ENCODE measurements at regions not wholly inside any gene's neighbourhood (a gene's known extent, or its start where the extent isn't known, plus 50 kb on each side); places are given as distances from the start of the nearest gene placed in this dataset.
"Not testable (repeated sequence)": the region's sequence is repeated elsewhere in the genome, so short reads cannot be mapped to it uniquely, and the experiment has no call there.

DNA sequence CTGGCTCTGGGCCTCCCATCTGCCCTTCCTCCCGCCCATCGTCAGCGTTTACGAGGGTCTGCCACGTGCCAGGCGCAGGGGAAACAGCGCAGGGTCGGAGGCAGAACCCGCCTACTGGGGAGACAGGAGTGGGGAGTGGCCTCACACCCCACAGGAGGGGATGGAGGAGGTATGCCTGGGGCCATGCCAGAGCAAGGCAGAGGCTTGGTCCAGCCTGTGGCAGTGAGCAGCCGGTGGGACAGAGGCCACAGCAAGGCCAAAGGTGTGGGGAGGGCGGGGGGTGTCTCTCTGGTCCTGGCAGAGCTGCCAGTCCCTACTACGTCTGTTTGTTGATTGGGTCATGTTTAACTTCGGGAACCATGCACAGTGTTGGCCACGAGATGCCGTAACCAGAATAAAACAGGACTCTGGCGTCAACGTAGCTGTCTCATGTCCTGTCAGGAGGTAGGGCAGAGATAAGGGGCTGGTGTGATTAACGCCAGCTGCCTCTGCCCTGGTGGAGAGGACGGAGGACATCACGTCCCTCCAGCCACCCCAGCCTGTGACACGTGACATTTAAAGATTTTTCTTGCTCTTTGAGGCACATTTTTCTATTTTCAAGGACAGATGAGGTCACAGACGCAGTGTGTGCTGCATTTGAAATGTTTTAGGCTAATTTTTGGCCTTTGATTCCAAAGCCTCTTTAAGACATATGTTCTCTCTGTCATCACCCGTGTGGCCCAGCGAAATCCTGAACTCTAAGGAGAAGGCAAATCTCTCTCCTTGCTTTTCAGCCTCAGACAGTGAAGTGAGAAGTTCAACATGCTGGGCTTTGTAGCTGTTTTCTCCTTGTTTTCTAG lies 193.3 kb downstream of the LAT start:
- not testable (repeated sequence) for DNase-seq

DNA sequence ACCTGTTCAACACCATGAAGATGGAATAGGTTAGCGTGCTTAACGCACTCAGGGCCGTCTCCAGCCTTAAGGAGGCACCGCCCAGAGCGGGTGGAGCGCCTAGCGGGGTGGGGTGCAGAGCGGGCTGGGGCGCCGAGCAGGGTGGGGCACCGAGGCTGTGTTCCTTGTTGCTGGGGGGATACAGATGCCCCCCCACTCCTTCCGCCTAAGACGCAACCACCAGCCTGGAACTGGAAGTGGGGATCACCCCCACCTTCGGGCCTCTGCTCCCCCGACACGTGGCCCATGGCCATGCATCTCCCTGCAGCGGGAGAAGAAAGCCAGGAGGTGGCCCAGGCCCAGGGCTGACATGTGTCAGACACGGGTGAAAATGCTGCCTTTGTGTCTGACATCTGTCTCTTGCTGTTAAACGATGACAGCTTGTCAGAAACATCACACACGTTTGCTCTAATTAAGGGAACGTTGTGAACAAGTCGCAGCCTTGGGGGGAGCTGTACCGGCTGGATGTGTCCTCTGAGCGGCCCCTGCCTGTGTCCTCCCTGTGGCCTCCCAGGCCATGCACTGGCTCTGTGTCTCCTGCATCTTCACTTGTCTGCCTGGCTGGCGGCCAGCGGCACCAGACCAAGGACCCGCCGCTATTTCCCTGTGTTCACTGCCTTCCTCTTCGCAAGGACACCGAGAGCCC lies 192.5 kb downstream of the LAT start:
- DNase-seq, result not testable (repeated sequence)

DNA sequence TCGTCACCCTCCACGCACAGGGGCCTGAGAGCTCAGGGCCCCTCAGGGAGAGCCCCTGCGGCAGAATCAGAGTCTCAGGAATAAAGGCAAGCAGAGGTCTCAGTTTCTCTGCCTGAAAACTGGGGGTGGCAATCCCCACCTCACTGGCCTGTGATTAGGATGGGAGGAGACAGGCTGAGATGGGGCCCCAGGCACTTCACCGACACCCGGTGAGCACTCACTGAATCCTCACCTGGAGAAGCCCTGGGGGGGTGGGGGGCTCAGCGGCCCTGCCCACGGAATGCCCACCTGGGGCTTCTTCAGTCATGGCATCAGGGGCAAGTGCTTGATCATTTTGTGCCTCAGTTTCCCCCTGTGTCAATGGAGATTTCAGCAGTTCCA lies 192.0 kb downstream of the LAT start:
- not testable (repeated sequence) for DNase-seq

DNA sequence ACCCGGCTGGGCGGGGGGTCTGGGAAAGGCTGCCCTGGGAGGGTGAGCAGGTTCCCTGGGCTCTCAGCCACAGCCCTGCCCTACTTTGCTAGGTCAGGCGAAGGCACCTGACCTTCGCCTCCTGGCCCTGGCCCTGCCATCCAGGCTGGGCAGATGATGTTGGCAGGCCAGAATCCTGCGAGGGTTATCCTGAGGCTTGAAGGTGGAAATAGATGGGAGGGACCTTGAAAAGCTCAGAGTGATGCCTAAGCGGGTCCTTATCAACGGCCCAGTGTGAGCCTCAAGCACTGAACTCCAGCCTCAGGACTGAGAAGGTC lies 191.3 kb downstream of the LAT start:
- DNase-seq, result not testable (repeated sequence)

DNA sequence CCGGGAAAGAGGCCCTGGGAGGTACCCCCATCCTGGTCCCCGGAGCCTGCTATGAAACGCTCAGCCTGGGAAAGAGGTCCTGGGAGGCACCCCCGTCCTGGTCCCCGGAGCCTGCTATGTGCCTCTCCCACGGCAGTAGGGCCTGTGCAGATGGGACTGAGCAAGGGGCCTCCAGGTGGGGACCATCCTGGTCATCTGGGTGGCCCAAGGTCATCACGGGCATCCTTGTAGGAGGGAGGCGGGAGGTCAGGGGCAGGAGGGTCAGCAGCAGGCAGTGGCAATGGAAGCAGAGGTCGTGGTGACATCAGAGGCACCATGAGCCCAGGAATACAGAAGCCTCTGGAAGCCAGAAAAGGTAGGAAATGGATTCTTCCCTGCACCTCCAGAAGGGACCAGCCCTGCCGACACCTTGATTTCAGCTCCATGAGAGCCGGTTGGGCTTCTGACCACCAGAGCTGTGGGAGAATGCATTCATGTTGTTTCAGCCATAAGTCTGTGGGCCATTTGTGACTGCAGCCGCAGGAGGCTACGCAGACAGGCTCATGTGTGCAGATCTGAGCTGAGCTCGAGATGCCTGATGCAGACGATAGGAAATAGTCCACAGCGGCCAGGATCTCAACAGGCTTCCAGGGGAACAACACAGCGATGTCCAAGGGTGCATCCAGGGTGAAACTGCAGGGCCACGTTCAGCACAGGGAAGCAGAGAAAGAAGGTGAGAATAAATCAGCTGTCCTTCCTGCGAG lies 190.7 kb downstream of the LAT start:
- DNase-seq, result not testable (repeated sequence)

DNA sequence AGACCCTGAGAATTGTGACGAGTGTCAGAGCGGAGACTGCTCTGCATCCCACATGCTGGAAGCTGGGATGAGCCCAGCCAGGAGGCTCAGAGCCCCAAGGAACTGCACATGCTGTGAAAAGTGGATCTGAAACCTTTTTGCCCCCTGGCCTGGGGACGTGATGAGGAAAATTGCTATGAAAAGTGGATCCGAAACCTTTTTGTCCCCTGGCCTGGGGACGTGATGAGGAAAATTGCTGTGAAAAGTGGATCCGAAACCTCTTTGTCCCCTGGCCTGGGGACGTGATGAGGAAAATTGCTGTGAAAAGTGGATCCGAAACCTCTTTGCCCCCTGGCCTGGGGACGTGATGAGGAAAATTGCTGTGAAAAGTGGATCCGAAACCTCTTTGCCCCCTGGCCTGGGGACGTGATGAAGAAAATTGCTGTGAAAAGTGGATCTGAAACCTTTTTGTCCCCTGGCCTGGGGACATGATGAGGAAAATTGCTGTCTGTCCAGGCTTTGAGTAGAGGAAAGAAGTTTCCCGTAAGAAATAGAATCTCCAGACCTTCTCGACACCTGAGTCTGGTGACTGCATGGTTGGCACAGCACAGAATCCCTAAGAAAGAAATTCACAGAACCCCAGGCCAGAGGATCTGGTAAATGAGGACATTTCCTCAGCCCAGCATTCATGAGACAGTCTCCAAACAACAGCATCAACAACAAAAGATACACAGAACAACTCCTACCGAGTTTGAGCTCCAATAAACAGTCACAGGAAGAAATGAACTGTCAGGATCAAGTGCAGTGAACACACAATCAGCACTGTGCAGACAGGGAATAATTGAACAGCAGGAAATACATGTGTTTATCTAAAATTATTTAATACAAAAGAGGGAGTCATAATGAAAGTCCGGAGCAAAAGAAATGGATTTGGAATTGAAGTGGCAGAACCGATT lies 188.8 kb downstream of the LAT start:
- DNase-seq, result not testable (repeated sequence)

DNA sequence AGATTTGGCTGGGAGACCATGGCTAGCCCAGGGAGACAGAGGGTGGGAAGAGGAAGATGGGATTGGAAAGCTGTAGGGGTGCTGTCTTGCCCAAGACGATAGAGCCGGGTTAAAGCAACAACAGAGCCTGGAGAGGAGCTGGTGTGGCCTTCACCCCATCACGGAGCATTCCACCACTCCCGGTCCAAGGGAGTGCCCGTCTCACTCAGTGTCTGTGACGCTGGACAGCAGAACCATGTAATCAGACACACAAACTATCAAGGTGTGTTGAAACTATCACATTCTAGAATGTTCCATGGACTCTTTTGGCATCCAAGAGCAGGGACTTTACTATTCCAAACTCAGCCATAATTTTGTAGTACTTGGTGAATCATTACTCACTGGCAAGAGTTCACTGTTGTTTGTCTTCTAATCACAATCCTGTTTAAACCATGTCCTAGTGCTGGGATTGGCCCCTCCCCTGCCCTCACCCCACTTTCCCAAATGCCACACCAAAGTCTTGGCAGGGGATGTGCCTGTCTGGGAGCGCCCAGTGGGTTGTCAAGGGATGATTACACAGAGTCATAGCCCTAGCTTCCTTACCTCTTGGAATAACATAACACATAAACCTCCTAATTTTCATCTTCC lies 187.4 kb downstream of the LAT start:
- not testable (repeated sequence) for DNase-seq

DNA sequence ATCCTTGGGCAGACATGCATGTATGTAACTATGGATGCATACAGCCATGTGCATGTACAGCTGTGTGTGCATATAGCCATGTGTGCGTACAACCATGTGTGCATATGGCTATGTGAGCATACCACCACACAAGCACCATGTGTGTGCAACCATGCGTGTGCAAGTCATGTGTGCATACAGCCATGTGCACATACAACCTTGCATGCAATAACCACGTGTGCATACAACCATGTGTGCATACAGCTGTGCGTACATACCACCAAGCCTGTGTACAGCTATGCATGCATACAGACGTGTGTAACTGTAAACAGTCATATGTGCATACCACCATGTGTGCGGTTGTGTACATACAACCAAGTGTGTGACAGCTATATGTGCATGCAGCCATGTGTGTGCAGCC lies 186.4 kb downstream of the LAT start:
- DNase-seq, result not testable (repeated sequence)

DNA sequence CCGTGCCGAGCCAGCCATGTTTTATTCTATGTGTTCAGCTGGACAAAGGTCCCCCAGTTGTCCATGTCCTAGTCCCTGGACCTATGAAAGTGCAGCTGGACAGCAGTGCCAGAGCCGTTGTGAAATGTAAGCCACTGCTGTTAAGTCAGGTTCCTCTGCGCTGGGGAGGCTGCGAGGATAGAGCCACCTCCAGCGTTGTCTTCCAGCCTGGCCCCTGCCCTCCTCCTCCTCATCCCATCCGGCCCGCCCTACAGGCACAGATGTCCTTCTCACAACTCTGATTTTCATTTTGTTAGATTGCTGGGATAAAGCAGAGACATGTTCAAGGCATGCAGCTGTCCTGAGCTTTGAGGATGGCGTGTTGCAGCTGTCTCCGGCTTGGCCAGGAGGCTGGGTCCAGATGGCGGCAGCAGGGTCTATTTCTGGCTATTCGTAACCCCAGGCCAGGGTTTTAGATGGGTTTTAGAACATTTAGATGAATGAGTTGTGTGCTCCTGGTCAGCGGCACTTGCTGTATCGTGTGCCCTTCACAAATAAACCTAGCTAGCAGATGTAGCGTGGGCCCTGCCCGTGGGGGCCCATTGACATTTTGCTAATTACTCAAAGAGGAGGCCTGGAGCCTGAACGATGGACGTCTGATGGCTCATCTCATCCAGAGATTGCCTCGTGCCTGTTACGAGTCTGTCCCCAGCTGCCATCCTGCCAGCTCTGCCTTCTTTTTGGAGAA lies 185.7 kb downstream of the LAT start:
- DNase-seq, result not testable (repeated sequence)

DNA sequence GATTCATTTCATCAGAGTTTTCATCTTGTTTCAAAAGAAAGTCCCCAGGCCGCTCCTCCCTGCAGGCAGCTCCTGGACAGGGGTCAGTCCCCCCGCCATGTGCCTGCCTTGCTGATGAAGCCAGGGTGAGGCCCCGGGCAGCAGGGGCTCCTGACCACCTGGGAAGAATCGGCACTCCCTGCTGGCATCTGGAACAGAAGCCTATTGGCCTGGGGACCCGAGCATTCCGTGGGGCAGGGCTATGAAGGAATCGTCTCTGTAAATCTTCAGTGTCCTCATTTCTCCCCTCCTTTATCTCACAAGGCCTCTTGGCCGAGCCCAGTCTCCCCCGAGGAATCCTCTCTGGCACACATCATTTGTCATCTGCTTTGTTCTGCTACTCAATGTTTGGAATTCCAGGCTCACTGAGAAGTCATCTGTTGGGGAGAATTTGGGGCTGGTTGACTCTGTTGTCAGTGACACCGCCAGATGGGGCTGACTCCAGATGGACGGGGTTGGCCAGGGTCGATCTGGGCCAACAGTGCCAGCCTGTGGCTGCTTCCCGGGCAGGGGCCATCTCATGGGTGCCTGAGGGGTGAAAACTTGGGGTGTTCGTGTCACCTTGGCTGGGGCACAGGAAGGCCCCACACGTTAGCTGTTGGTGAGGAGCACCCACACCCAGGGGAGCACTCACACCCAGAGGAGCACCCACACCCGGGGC lies 184.6 kb downstream of the LAT start:
- DNase-seq, result not testable (repeated sequence)

DNA sequence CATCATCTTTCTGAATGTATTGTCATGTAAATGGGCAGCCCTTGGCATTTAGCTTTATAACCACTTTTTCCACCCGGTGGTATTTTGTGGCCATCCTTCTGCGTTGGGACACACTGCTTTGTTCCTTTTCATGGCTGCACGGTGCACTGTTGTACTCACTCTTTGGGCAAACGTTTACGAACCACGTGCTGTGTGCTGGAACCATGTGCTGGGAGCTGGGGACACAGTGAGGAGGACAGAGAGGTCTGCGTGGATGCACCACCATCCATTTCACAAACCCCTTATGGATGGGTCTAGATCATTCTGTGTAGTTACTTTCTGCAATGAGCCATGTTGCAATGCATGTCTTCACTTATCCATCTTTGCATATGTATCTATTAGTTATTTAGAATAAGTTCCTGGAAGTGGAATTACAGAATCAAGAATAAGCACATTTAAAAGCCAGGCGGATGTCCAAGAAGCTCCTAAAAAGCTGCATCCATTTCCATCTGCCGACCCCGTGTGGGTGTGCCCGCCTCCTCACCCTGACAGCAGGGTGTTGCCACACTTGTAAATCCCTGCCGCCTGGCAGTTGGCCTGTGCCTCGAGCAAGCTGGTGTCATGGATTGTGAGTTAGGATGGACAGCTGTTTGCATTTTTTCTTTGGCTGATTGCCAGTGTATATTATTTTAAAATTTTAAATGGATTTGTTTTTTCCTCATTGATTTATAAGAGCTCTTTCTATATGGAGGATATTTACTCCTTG lies 183.8 kb downstream of the LAT start:
- not testable (repeated sequence) for DNase-seq

DNA sequence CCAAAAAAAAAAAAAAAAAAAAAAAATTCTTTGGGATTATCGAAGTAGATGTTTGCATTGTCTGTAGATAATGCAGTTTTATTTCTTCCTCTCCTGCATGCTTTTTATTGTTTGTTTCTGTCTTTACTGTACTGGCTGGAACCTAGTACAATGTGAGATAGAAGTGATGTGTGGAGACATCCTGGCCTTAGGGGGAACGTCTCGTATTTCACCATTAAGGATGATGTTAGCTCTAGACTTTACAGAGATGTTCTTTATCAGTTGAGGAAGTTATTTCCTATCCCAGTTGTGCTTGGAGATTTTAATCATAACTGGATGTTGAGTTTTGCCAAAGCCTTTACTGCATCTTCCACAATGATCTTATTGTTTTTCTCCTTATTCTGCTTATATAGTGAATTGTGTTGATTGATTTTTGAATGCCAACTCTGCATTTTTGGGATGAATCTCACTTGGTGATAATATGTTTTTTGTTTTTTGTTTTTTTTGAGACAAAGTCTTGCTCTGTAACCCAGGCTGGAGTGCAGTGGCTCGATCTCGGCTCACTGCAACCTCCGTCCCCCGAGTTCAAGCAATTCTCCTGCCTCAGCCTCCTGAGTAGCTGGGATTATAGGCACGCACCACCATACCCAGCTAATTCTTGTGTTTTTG lies 179.7 kb downstream of the LAT start:
- not testable (repeated sequence) for DNase-seq

DNA sequence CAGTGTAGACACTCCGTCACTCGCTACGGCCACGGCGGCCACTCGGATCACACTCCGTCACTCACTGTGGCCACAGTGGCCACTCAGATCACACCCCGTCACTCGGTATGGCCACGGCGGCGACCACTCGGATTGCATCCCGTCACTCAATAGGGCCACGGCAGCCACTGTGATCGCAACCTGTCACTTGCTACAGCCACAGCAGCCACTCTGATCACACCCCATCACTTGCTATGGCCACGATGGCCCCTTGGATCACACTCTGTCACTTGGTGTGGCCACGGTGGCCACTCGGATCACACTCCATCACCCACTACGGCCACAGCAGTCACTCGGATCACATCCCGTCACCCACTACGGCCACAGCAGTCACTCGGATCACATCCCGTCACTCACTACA lies 175.3 kb downstream of the LAT start:
- DNase-seq, result not testable (repeated sequence)

DNA sequence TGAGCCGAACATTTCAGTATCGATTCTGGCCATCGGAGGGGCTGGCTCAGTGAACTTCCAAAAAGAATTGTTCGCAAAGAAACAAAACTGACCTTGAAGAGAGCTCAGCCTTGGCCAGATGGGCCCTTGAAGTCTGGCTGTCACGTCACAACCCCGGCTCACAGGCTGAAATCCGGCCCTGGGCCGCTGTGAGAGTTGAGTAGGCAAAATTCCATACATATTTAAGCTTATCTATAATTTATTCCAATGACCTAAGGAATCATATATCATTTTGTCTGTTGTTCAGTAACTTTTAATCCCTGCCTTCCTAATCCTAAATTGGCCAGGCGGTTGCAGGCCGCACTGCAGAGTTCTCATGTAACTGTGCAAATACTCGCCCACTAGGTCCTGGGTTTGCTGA lies 174.8 kb downstream of the LAT start:
- not testable (repeated sequence) for DNase-seq

DNA sequence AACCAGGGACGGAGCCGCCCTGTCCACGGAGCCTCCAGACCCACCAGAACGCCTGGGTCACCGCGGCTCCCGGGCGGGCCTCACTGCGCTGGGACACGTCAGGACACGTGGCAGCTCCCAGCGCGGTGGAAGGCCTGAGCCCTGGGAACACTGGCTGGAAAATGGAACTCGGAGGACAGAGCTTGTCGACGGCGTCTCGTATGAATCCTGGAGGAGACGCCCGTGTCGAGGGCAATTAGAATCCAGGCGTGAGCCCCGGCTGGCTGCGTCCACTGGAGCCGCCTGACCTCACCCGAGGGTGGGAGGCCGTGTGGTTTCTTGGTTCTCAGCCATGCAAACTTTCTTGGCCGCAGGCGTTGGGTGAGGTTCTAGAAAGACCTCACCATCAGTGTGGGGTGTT lies 173.9 kb downstream of the LAT start:
- DNase-seq, result no peak

DNA sequence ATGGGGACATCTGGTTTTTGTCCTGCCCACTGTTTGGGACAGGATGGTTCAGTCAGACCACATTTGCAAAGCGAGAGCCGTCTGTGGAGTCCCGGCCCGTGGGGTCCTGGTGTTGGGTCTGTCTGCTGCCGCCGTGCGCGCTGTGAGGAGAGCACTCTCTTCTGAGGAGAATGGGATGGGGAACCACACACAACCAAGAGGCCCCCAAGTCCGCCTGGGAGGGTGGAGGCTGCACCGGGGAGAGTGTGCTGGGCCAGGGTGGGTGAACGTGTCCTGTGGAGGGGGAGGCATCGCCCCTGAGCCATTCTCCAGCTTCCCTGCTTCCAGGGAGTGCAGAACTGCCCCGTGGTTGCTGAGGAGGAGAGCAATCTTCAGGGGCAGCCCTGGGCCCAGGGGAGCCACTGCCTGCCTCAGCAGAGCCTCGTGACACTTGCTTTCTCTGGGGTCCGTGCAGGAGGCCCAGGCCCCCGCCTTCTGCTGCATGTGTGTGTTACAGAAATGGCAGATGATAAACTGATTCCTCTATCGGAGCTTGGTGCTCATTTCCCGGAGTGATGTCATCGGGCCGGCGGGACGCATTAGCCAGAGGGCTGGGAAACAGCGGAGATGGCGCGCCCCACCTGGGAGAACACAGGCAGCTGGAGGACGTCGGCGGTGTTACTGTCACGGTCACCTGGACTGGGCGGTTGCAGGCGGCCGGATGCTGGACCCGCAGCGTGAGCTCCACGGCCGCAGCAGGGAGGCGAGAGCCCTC lies 173.4 kb downstream of the LAT start:
- DNase-seq, result not testable (repeated sequence)

DNA sequence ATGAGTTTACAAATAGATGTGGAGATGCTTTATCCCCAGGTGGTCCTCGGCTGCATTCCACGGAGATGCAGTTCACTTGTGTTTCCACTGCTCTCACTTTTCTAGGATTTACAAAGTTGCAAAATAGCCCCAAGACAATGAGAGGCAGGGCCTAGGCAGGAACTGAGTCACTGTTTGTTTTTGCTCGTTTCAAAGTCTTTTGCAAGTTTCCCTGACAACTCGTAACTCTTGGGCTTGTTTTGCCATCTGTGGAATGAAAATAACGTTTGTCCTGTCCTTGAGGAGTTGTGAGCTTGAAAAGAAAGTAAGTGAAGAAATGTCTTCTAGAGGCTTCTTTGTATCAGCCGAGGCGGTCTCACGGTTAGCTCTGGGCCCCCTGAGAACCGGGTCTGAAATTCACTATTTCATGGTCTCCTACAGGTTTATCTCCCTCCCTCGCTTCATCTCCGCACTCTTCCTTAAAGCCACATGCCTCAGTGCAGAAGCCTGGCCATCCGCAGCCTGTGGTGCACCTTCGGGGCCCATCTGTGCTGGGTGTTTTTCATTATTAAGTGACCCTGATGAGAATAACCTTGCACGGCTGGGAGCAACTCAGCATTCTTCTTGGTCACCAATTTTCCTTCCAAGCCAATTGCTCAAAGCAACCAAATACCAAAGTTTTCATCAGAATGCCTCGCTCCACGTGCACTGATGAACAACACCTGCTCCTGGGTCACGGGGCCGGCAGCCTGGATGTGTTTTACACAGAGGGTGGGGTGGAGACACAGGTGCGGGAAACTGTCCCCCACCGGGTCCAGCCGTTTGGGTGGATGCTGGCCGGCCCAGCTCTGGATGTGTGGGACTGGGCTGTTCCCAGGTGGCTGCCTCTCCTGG lies 172.4 kb downstream of the LAT start:
- not testable (repeated sequence) for DNase-seq

DNA sequence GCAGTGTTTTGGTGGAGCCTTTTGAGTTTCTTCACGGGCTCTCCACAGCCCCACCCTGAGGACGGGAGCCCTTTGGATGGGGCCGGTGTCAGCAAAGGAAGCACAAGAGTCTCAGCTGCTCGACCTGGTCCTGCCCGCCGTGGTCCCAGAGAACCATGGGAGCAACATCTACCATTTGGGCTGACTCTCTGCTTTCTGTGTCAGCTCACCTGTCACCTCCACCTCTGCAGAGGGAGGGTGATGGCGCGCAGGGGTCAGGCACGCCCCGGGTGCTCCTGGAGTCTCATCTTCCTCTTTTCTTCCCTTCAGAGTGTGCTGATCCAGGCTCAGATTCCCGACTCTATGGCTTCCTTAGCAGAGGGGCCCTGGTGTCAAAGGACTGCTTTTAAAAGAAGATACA lies 171.7 kb downstream of the LAT start:
- DNase-seq, result no peak

All from COR-L47 (cell line).